ENCODE measurements at regions not wholly inside any gene's neighbourhood (a gene's known extent, or its start where the extent isn't known, plus 50 kb on each side); places are given as distances from the start of the nearest gene placed in this dataset.

DNA sequence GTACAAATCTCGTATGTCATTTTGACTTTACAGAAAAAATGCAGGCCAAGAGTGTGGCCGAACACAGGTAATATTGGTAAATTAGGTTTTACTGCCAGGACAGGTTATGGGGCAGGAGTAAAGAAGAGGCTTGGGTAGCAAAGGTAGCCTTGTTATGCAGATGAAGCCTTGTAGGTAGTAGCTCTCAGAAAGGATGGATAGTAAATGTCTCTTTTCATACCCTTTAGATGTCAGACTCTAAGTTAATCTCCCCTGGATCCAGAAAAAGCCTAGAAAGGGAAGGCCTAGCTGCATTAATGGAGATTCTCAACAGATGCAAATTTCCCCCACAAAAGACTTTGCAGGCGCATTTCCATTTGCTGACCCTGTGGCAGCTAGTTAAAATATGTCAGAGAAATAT lies 1445.1 kb upstream of the CADM2 start:
- no peak for DNase-seq (ENCODE audit: low read depth)

DNA sequence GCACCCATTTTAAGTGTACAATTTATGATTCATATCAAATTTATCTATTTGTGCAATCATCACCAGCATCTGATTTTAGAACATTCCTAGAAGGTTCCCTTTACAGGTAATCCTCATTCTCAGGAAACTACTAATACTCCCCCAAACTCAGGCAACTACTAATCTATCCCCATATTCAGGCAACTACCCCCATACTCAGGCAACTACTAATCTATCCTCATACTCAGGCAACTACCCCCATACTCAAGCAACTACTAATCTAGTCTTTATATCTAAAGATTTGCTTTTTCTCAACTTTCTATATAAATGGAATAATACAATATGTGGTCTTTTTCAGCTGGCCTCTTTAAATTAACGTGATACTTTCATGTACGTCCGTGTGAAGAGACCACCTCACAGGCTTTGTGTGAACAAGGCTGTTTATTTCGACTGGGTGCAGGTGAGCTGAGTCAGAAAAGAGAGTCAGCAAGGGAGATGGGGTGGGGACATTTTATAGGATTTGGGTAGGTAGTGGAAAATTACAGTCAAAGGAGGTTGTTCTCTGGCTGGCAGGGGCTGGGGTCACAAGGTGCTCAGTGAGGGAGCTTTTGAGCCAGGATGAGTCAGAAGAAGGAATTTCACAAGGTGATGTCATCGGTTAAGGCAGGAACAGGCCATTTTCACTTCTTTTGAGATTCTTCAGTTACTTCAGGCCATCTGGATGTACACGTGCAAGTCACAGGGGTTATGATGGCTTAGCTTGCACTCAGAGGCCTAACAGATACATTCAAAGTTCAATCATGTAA lies 1444.5 kb upstream of the CADM2 start:
- DNase-seq (ENCODE audit: low read depth) = peak; percentile 79

DNA sequence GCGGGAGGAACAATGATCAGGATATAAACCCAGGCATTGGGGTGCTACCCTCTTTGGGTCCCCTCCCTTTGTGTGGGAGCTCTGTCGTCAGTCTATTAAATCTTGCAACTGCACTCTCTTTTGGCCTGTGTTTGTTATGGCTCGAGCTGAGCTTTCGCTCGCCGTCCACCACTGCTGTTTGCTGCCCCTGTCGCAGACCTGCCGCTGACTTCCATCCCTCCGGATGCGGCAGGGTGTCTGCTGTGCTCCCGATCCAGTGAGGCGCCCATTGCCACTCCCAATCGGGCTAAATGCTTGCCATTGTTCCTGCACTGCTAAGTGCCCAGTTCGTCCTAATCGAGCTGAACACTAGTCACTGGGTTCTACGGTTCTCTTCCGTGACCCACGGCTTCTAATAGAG lies 1443.7 kb upstream of the CADM2 start:
- DNase-seq (ENCODE audit: low read depth) = no peak

GRCh38 chr3:83523470-83524073 lies 1435.2 kb upstream of the CADM2 start:
- peak; percentile 72 for DNase-seq (ENCODE audit: low read depth)

DNA sequence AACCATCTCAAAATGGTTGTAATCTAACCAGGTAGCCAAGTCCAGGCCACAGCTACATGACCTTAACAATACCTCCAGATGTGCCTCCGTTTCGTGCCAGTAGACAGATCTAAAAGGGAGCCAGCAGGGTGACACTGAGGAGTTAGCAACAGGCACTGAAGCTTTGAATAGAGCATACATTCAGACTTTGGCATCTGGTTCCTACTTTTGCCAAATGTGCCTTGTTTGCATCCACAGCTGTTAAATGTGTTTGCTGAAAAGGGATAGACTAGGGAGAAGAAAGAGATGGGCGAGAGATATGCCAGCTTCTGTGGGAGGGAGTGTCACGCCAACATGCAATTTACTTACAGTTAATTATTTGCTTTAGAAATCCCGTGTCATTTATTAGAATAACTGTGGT lies 1433.9 kb upstream of the CADM2 start:
- no peak for DNase-seq (ENCODE audit: low read depth)

GRCh38 chr3:83559082-83559481 lies 1399.7 kb upstream of the CADM2 start:
- no peak for DNase-seq (ENCODE audit: low read depth)

DNA sequence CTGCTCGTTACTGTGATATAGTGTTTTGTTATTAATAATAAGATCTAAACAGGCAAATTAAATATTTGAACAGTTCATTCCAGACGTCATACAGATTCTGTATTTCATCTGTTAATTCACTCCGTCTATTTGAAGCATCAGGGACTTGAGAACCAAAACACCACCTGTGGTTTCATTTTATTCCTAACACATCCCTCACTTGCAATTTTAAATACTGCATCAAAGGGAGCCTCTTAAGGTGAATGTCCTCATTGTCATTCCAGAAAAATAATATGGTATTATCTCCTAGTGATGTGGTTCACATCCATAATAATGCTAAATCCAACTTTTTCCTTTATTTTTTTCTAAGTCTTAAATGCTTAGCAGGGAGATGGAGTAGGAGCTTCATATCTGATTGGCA lies 1390.9 kb upstream of the CADM2 start:
- DNase-seq (ENCODE audit: low read depth) = peak; percentile 3

GRCh38 chr3:83581546-83581945 lies 1377.2 kb upstream of the CADM2 start:
- no peak for DNase-seq (ENCODE audit: low read depth)

DNA sequence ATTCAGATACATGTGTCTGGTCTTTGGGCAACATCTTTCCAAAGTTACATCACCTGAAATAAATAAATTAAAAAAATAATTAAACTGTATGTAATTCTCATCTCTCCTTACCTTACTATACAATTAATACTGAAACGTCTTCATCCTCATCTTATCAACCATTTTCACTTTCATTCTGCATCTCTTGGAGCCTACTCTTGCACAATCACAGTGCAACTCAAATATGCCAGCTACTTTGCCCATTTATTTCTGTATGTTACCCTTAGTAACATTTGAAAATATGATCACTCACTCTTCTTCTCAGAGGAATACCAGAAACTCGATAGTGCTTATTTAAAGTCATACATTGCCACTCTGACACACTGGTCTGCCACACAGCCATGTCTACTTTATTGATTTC lies 1357.1 kb upstream of the CADM2 start:
- peak; percentile 3 for DNase-seq (ENCODE audit: low read depth)

- no peak for DNase-seq (ENCODE audit: low read depth)
Observed at GRCh38 chr3:83622526-83622925, 1336.3 kb upstream of the CADM2 start.

DNA sequence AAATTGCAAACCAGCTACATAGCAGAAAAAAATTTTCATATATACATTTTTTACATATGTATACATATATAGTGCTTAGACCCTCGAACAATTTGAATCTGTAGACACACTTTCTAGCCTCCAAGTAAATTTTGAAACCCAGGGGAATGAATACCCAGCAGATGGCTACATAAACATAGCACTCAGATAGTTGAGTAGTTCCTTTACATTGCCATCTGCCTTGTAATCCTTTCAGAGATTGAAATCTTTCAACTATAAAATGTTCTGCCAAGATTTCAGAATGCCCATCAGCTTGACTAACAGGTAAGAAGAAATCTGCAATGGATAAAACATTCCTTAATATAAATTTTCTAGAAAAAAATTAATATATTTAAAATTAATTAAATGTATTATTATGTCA lies 1333.5 kb upstream of the CADM2 start:
- no peak for DNase-seq (ENCODE audit: low read depth)

DNA sequence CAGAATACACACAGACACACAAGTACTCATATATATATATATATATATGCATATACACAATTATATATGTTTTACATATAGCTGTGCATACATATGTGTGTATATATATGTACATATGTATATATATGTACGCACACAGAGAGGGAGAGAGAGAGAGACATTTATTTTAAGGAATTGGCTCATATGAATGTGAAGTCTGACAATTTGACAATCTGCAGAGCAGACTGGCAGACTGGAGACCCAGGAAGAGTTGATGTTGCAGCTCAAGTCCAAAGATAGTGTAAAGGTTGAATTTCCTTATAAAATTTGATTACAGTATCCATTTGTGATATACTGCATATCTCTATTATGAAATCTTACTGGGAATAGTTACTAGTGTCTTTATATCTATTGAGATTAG lies 1330.3 kb upstream of the CADM2 start:
- DNase-seq (ENCODE audit: low read depth) = no peak

GRCh38 chr3:83632526-83632925 lies 1326.3 kb upstream of the CADM2 start:
- no peak for DNase-seq (ENCODE audit: low read depth)

- no peak for DNase-seq (ENCODE audit: low read depth)
Observed at GRCh38 chr3:83633758-83634157, 1325.0 kb upstream of the CADM2 start.

DNA sequence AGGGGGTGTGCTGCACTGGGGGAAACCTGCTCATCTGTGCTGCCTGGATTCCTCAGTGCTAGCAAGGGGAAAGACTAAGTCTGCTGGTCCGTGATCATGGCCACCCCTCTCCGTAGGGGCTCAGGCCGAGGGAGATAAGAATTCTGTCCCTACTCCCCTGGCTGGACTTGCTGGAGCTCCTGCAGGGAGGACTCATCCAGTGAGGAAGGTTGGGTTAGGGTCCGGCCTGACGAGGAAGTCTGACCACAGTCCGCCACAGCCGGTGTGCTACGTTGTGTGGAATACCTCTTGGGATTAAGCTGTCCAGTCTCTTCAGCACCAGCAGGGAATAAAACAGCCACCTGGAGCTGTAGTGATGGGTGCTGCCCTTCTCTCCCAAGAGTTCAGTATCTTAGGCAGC lies 1309.1 kb upstream of the CADM2 start:
- no peak for DNase-seq (ENCODE audit: low read depth)

DNA sequence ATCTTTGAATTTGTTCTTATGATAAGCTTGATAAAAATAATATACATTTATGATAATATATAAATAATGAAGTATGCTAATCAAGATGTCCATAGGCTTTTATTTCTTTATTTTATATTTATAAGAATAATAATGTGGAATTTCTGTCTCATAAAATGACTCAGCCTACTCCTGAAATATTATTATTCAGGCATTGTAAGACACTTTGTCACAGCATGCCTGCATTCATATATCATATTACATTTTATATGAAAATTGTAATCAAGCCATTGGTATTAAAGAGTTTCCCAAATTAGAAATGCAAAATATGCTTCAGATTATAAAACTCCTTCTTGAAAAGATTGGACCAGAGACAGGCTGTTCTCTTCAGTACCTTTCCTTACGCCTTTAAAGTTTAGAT lies 1303.7 kb upstream of the CADM2 start:
- DNase-seq (ENCODE audit: low read depth) = no peak

- no peak for DNase-seq (ENCODE audit: low read depth)
Observed at GRCh38 chr3:83662381-83662960, 1296.3 kb upstream of the CADM2 start.

- DNase-seq (ENCODE audit: low read depth) = no peak
Observed at GRCh38 chr3:83670416-83670815, 1288.4 kb upstream of the CADM2 start.

DNA sequence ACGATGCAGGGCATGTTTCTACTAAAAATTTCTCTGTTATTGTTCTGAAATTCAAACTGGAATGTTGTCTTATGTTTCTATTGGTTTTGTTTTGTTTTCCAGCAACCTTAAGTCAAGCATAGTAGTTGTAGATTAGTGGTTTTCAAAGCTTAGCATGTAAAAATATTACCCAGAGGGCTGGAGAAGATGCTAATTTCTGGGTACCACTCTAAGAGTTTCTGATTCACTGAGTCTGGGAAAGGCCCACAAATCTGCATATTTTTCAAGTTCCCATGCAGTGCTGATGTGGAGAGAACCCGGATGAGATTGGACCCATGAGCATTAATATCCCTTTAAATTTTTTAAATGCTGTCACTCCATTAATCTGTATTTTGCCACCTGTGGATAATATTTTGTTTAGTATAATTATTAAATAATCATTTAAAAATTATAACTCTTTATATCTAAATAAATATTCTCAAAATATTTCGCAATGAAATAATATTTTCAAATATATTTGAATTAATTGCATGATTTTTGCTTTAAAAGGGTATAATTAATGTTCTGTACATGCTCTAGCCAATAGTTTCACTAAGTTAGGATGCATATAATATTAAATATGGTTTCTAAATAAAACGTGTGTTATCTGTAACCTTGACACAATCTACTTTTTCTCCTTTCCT lies 1274.7 kb upstream of the CADM2 start:
- DNase-seq (ENCODE audit: low read depth) = no peak

DNA sequence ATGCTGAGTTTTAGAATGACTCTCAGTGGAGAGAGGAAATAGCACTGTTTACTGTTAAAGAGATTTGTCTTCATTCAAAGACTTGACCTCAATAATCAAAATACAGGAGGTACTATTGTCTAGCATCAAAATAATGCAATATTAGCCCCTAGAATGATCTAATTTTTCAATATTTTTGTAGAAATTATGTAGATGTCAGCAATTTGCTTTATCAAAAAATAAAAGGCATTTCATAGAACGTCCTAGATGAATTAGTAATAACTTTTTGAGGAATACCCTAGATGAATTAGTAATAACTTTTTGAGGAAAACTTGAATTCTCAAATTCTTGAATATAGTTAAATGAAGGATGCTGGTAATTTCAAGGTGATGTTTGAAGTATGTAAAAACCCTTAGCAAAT lies 1252.1 kb upstream of the CADM2 start:
- DNase-seq (ENCODE audit: low read depth) = no peak

GRCh38 chr3:83715307-83715706 lies 1243.5 kb upstream of the CADM2 start:
- DNase-seq (ENCODE audit: low read depth) = no peak

DNA sequence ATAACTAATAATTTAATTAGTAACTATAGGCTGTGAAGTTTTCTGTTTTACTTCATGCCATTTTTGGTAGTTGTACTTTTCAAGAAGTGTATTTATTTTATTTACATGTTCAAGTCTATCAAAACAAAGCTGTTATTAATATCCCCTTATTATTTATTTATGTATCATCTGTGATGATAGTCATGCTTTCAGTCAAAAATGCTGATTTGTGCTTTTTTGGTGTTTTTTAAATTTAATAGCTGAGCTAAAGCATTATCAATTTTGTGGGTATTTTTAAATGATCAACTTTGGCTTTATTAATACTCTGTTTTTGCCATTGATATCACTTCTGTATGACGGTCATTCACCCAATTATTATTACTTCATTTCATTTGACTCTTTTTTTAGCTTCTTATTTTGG lies 1229.2 kb upstream of the CADM2 start:
- no peak for DNase-seq (ENCODE audit: low read depth)

Measured in HT1080 (cell line).